ENCODE measurements at regions not wholly inside any gene's neighbourhood (a gene's known extent, or its start where the extent isn't known, plus 50 kb on each side); places are given as distances from the start of the nearest gene placed in this dataset.

DNA sequence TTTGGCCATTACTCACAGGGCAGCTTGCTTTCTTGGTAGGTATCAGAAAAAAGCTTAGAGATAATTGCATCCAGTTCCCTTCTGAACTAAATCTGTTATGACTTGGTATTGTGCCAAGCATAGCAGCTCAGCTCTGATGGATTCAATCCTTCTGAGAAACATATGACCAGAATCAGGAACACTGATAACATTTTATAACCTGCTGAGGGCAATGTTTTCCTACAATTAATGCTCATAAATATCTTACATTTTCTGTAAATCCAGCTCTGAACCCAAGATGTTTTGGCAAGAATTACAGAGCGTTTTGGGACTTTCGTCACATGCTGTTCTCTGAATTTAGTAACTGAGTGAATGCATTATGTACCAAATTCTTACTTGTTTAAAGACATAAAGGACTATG, 167.8 kb downstream of the KIF20B start:
- TF ChIP-seq EZH2 (IDR thresholded peaks at IDR 0.05; ENCODE audit: low read length, unreplicated experiment) (no peak), EZH2phosphoT487 (IDR thresholded peaks at IDR 0.05; ENCODE audit: borderline replicate concordance, low read length) (no peak)
- TF ChIP-seq, protein P1, sequence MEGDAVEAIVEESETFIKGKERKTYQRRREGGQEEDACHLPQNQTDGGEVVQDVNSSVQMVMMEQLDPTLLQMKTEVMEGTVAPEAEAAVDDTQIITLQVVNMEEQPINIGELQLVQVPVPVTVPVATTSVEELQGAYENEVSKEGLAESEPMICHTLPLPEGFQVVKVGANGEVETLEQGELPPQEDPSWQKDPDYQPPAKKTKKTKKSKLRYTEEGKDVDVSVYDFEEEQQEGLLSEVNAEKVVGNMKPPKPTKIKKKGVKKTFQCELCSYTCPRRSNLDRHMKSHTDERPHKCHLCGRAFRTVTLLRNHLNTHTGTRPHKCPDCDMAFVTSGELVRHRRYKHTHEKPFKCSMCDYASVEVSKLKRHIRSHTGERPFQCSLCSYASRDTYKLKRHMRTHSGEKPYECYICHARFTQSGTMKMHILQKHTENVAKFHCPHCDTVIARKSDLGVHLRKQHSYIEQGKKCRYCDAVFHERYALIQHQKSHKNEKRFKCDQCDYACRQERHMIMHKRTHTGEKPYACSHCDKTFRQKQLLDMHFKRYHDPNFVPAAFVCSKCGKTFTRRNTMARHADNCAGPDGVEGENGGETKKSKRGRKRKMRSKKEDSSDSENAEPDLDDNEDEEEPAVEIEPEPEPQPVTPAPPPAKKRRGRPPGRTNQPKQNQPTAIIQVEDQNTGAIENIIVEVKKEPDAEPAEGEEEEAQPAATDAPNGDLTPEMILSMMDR (conservative IDR thresholded peaks at IDR 0.05; ENCODE audit: low read depth, low read length), result no peak
- CTCF ChIA-PET, result no interaction called here
- no peaks in the 10 kb centered on the region for H4K20me1 ChIP-seq (ENCODE audit: low read length)
- ATAC-seq (no peak), DNase-seq (no peak)
- H3K9me3 ChIP-seq (ENCODE audit: low read length), result no peaks in the 10 kb centered on the region
- H3F3A ChIP-seq (ENCODE audit: low read length, unreplicated experiment), result no peaks in the 10 kb centered on the region
- no peaks in the 10 kb centered on the region for H3K36me3 ChIP-seq (ENCODE audit: low read depth, low read length)
- H3K9me2 ChIP-seq (replicated peaks; ENCODE audit: low read length), result no peaks in the 10 kb centered on the region
- H3K9ac ChIP-seq (ENCODE audit: low read length), result no peak overlapping the region
- peaks cover 9% of the 10 kb centered on the region for H3K4me1 ChIP-seq (ENCODE audit: insufficient read depth, low read length)
- no peak overlapping the region for H3K27ac ChIP-seq (ENCODE audit: low read length)
- H3K79me2 ChIP-seq (ENCODE audit: low read length), result no peaks in the 10 kb centered on the region
- no peaks in the 10 kb centered on the region for H3K27me3 ChIP-seq (ENCODE audit: low read length)
- POLR2A ChIA-PET (ENCODE audit: unreplicated experiment), result no interaction called here
- no peak overlapping the region for H3K4me2 ChIP-seq (ENCODE audit: low read length)
- intact Hi-C loops (cut with micrococcal nuclease), result no loop called here
- no peak overlapping the region for H3K4me3 ChIP-seq (ENCODE audit: low read length)
- no peak overlapping the region for H2AFZ ChIP-seq (ENCODE audit: low read length)
- no TSS peak for BruUV-seq (replicated peaks)

DNA sequence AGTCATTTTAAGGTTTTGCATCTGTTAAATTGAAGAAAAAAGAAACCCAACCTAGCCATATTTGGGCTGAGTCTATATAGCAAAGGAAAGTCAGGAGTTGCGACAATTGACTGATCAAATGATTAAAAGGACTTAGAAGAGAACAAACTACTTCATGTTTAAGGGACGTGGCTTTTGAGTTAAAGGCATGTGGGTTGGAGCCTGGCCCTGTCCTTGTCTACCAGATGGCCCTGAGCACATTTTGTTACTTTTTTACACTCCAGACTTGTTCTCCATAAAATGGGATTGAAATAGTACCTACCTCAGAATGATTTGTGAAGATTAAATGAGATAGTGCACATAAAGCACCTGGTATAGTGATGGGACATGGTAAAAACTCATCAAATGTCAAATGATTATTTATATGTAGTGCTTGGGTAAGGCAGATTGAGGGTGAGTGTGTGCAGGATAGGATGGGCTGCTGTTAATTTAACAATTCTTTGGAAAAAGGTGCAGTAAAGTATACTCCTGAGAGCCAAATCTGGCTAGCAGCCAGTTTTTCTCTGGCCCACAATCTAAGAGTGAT, 168.3 kb downstream of the KIF20B start:
- H4K20me1 ChIP-seq (ENCODE audit: low read length), result no peaks in the 10 kb centered on the region
- no peaks in the 10 kb centered on the region for H3K79me2 ChIP-seq (ENCODE audit: low read length)
- intact Hi-C loops (cut with micrococcal nuclease), result no loop called here
- H3K4me1 ChIP-seq (ENCODE audit: insufficient read depth, low read length), result peaks cover 9% of the 10 kb centered on the region
- no peaks in the 10 kb centered on the region for H3F3A ChIP-seq (ENCODE audit: low read length, unreplicated experiment)
- ChIA-PET CTCF (no interaction called here), POLR2A (ENCODE audit: unreplicated experiment) (no interaction called here)
- no TSS peak for BruUV-seq (replicated peaks)
- TF ChIP-seq EZH2phosphoT487 (IDR thresholded peaks at IDR 0.05; ENCODE audit: borderline replicate concordance, low read length) (no peak), EZH2 (IDR thresholded peaks at IDR 0.05; ENCODE audit: low read length, unreplicated experiment) (no peak)
- TF ChIP-seq, protein P1 (conservative IDR thresholded peaks at IDR 0.05; ENCODE audit: low read depth, low read length), result no peak
- no peak overlapping the region for H3K4me3 ChIP-seq (ENCODE audit: low read length)
- H2AFZ ChIP-seq (ENCODE audit: low read length), result no peak overlapping the region
- H3K9ac ChIP-seq (ENCODE audit: low read length), result no peak overlapping the region
- no peak overlapping the region for H3K27ac ChIP-seq (ENCODE audit: low read length)
- no peaks in the 10 kb centered on the region for H3K9me3 ChIP-seq (ENCODE audit: low read length)
- no peaks in the 10 kb centered on the region for H3K36me3 ChIP-seq (ENCODE audit: low read depth, low read length)
- no peak overlapping the region for H3K4me2 ChIP-seq (ENCODE audit: low read length)
- no peak for ATAC-seq
- H3K27me3 ChIP-seq (ENCODE audit: low read length), result no peaks in the 10 kb centered on the region
- H3K9me2 ChIP-seq (replicated peaks; ENCODE audit: low read length), result no peaks in the 10 kb centered on the region
- no peak for DNase-seq

DNA sequence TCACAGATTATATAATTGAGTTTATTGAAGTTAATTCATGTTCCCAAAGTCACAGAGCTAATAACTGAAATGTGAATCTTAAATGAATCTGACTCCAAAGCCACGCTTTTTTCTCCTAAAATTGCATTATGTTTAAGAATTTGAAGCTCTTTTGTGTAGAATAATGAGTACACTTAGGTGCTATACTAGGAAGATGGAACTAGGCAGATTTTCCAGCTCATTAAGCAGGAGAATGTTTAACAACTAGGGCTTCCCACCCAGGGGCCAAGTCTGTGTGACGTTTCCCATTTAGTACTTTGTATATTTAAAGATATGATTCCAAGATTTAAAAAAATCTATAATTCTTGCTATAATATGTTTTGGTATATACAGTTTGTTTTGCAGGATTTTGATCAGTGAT, 169.5 kb downstream of the KIF20B start:
- Histone ChIP-seq H3K4me2 (ENCODE audit: low read length) (no peak overlapping the region), H3K4me1 (ENCODE audit: insufficient read depth, low read length) (peaks cover 9% of the 10 kb centered on the region), H3F3A (ENCODE audit: low read length, unreplicated experiment) (no peaks in the 10 kb centered on the region), H3K79me2 (ENCODE audit: low read length) (no peaks in the 10 kb centered on the region), H3K9ac (ENCODE audit: low read length) (no peak overlapping the region), H3K4me3 (ENCODE audit: low read length) (no peak overlapping the region), H2AFZ (ENCODE audit: low read length) (no peak overlapping the region), H3K27me3 (ENCODE audit: low read length) (no peaks in the 10 kb centered on the region), H4K20me1 (ENCODE audit: low read length) (no peaks in the 10 kb centered on the region), H3K27ac (ENCODE audit: low read length) (no peak overlapping the region), H3K36me3 (ENCODE audit: low read depth, low read length) (no peaks in the 10 kb centered on the region), H3K9me2 (replicated peaks; ENCODE audit: low read length) (no peaks in the 10 kb centered on the region), H3K9me3 (ENCODE audit: low read length) (no peaks in the 10 kb centered on the region)
- intact Hi-C loops (cut with micrococcal nuclease), result no loop called here
- CTCF ChIA-PET, result no interaction called here
- ATAC-seq, result no peak
- POLR2A ChIA-PET (ENCODE audit: unreplicated experiment), result no interaction called here
- no peak for DNase-seq
- no TSS peak for BruUV-seq (replicated peaks)
- no peak for TF ChIP-seq EZH2 (IDR thresholded peaks at IDR 0.05; ENCODE audit: low read length, unreplicated experiment)
- TF ChIP-seq EZH2phosphoT487 (IDR thresholded peaks at IDR 0.05; ENCODE audit: borderline replicate concordance, low read length), result no peak
- TF ChIP-seq, protein P1 (conservative IDR thresholded peaks at IDR 0.05; ENCODE audit: low read depth, low read length), result no peak
